ENCODE measurements at regions not wholly inside any gene's neighbourhood (a gene's known extent, or its start where the extent isn't known, plus 50 kb on each side); places are given as distances from the start of the nearest gene placed in this dataset.

GRCh38 chr2:129336276-129336675 lies 643.2 kb upstream of the RAB6C start:
- Histone ChIP-seq H3K4me3 (no peak overlapping the region), H3K4me1 (no peaks in the 10 kb centered on the region), H3K27me3 (no peaks in the 10 kb centered on the region), H3K36me3 (ENCODE audit: low read depth, missing control alignments) (no peaks in the 10 kb centered on the region), H3K9me3 (no peaks in the 10 kb centered on the region), H3K27ac (no peak overlapping the region)
- 89 to 95% methylated on average over 1 of the region's 1 CpG for WGBS, 2 donors
- DNase-seq, result no peak
- intact Hi-C loops (cut with DNase I; ENCODE audit: low total_unique reads), result no loop called here
- TF ChIP-seq POLR2A (IDR thresholded peaks at IDR 0.05) (no peak), CTCF (IDR thresholded peaks at IDR 0.05) (no peak)

- Histone ChIP-seq H3K27ac (no peak overlapping the region), H3K9me3 (no peaks in the 10 kb centered on the region), H3K4me1 (no peaks in the 10 kb centered on the region), H3K4me3 (no peak overlapping the region), H3K27me3 (no peaks in the 10 kb centered on the region), H3K36me3 (ENCODE audit: low read depth, missing control alignments) (no peaks in the 10 kb centered on the region)
- TF ChIP-seq POLR2A (IDR thresholded peaks at IDR 0.05) (no peak), CTCF (IDR thresholded peaks at IDR 0.05) (no peak)
- 88 to 95% methylated on average over 6 of the region's 6 CpGs for WGBS, 2 donors
- no peak for DNase-seq
- intact Hi-C loops (cut with DNase I; ENCODE audit: low total_unique reads), result no loop called here
Observed at GRCh38 chr2:129337076-129337475, 642.4 kb upstream of the RAB6C start.

GRCh38 chr2:129345540-129345939 lies 633.9 kb upstream of the RAB6C start:
- Histone ChIP-seq H3K27ac (no peak overlapping the region), H3K27me3 (no peaks in the 10 kb centered on the region), H3K36me3 (ENCODE audit: low read depth, missing control alignments) (no peaks in the 10 kb centered on the region), H3K4me1 (no peaks in the 10 kb centered on the region), H3K9me3 (no peaks in the 10 kb centered on the region), H3K4me3 (no peak overlapping the region)
- intact Hi-C loops (cut with DNase I; ENCODE audit: low total_unique reads), result no loop called here
- TF ChIP-seq POLR2A (IDR thresholded peaks at IDR 0.05), result no peak
- no peak for TF ChIP-seq CTCF (IDR thresholded peaks at IDR 0.05)
- WGBS, 2 donors, result 86 to 97% methylated on average over 1 of the region's 1 CpG
- no peak for DNase-seq

- TF ChIP-seq CTCF (IDR thresholded peaks at IDR 0.05), result no peak
- no peak for TF ChIP-seq POLR2A (IDR thresholded peaks at IDR 0.05)
- no peaks in the 10 kb centered on the region for H3K4me1 ChIP-seq
- intact Hi-C loops (cut with DNase I; ENCODE audit: low total_unique reads), result no loop called here
- WGBS, 2 donors, result 67 to 73% methylated on average over 11 of the region's 11 CpGs
- H3K9me3 ChIP-seq, result no peaks in the 10 kb centered on the region
- peak; percentile 22 for DNase-seq
- H3K27ac ChIP-seq, result no peak overlapping the region
- no peak overlapping the region for H3K4me3 ChIP-seq
- H3K27me3 ChIP-seq, result no peaks in the 10 kb centered on the region
- no peaks in the 10 kb centered on the region for H3K36me3 ChIP-seq (ENCODE audit: low read depth, missing control alignments)
Observed at GRCh38 chr2:129347486-129348217, 631.8 kb upstream of the RAB6C start.

- 79 to 96% methylated on average over 2 of the region's 2 CpGs for WGBS, 2 donors
- intact Hi-C loops (cut with DNase I; ENCODE audit: low total_unique reads), result no loop called here
- H3K9me3 ChIP-seq, result no peaks in the 10 kb centered on the region
- H3K36me3 ChIP-seq (ENCODE audit: low read depth, missing control alignments), result no peaks in the 10 kb centered on the region
- no peak overlapping the region for H3K27ac ChIP-seq
- no peak for TF ChIP-seq CTCF (IDR thresholded peaks at IDR 0.05)
- TF ChIP-seq POLR2A (IDR thresholded peaks at IDR 0.05), result no peak
- DNase-seq, result no peak
- H3K27me3 ChIP-seq, result no peaks in the 10 kb centered on the region
- H3K4me1 ChIP-seq, result no peaks in the 10 kb centered on the region
- H3K4me3 ChIP-seq, result no peak overlapping the region
Observed at GRCh38 chr2:129354631-129355030, 624.8 kb upstream of the RAB6C start.

Data from testis (tissue), 2 donors.